ENCODE measurements at regions not wholly inside any gene's neighbourhood (a gene's known extent, or its start where the extent isn't known, plus 50 kb on each side); places are given as distances from the start of the nearest gene placed in this dataset.

DNA sequence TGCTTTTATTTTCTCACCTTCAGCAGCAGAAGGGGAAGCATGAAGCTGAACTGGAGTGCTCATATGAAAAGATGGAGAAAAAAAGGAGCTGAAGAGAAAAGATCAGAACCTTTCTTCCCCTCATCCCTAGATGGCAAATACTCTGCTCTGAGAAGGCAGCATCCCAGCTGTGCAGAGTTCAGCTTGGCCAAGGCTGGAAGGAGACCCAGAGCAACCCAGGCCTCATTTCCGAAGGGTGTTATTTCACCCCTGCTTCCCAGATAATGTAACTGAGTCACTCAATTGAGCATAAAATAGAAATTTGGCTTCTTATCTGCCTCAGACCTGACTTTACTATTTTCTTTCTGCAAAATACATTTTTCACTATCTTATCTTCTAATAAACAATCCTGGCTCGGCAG, 489.9 kb upstream of the BRINP1 start:
- CTCF ChIA-PET = interaction anchor here (1.4 kb wide), 1 partner anchor 9 kb away, joined by 3 read pairs; no protein-coding TSS in a partner anchor

DNA sequence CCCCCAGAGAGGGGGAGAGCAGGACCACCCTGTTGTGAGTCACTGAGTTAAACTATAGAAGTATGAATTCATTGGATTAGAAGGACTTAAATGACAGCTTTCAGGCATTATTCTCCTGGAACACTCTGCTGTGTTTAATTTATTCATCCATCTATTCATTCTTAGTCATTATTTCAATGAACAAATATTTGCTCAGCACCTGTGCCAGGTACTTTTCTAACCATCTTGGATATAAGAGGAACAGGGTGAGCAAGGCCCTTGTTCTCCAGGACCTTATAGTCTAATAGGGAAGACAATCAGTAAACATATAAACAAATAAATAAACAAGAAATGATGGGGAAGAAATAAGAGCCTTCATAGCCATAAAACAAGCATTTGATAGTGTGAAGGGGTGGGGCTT, 483.9 kb upstream of the BRINP1 start:
- ChIA-PET POLR2A (no interaction called here), CTCF (no interaction called here)
- DNase-seq (ENCODE audit: extremely low spot score) = no peak
- TF ChIP-seq, protein P1, sequence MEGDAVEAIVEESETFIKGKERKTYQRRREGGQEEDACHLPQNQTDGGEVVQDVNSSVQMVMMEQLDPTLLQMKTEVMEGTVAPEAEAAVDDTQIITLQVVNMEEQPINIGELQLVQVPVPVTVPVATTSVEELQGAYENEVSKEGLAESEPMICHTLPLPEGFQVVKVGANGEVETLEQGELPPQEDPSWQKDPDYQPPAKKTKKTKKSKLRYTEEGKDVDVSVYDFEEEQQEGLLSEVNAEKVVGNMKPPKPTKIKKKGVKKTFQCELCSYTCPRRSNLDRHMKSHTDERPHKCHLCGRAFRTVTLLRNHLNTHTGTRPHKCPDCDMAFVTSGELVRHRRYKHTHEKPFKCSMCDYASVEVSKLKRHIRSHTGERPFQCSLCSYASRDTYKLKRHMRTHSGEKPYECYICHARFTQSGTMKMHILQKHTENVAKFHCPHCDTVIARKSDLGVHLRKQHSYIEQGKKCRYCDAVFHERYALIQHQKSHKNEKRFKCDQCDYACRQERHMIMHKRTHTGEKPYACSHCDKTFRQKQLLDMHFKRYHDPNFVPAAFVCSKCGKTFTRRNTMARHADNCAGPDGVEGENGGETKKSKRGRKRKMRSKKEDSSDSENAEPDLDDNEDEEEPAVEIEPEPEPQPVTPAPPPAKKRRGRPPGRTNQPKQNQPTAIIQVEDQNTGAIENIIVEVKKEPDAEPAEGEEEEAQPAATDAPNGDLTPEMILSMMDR (IDR thresholded peaks at IDR 0.05; ENCODE audit: control extremely low read depth, extremely low read depth, low read depth, missing control alignments) = no peak

More for the DNA sequence above, 489.9 kb upstream of the BRINP1 start:
- DNase-seq (ENCODE audit: extremely low spot score) = no peak
- POLR2A ChIA-PET = no interaction called here
- TF ChIP-seq, protein P1 (IDR thresholded peaks at IDR 0.05; ENCODE audit: control extremely low read depth, extremely low read depth, low read depth, missing control alignments) = no peak

DNA sequence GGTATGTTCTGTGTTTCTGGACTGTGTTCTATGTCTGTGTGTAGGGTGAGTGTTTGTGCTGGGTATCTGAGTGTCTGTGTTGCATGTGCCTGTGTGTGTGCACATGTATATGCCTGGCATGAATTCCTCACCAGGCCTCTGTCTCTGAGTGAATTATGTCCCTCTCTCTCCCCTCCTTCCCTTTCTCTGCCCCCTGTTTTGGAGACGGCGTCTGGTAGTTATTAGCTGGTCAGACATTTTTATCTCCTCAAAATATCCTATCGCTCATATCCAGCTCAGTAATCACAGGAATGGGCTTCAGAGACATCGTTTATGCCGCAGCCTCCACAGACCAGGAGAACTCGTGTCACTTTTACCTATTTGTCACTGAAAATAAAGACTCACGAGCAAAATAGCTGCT, 483.2 kb upstream of the BRINP1 start:
- no peak for DNase-seq (ENCODE audit: extremely low spot score)
- TF ChIP-seq, protein P1 (IDR thresholded peaks at IDR 0.05; ENCODE audit: control extremely low read depth, extremely low read depth, low read depth, missing control alignments) = no peak
- CTCF ChIA-PET = no interaction called here
- POLR2A ChIA-PET = no interaction called here

DNA sequence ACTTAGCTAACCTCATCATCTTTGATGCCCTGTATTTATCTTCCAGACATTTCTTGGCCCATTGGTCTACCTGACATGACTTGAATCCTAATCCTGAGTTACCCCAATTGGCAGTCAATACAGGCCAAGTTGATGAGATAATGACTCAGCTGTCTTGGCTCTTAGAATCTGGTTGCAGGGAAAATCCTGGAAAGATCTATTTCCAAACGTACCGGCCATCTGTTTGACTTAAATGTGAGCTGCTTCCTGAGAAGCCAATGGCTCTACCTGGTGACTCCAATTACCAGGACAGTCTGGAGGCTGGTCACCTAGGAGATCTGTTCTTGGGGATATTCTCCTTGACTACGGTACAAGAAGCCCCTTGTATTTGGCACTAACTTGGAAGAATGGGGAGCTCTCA, 475.2 kb upstream of the BRINP1 start:
- TF ChIP-seq, protein P1 (IDR thresholded peaks at IDR 0.05; ENCODE audit: control extremely low read depth, extremely low read depth, low read depth, missing control alignments) = no peak
- DNase-seq (ENCODE audit: extremely low spot score) = no peak
- ChIA-PET POLR2A (no interaction called here), CTCF (interaction anchor here (1.5 kb wide), 1 partner anchor 37 kb away, joined by 3 read pairs; no protein-coding TSS in a partner anchor)

DNA sequence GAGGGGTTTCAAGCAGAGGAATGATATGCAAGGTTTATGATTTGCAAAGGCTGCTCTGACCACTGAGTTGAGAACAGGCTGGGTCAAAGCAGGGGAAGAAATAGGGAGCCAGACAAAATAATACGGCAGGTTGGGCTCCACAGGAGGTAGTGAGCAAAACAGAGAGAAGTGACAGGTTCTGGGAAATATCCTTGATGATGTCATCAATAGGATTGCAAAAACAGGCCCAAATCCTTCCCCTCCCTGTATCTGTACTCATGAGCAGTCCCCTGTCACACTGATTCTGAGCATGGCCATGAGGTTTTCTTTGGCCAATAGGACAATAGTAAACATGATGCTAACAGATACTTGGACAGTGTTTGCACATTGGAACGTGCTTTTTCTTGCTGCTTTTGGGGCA, 471.8 kb upstream of the BRINP1 start:
- POLR2A ChIA-PET = no interaction called here
- DNase-seq (ENCODE audit: extremely low spot score) = no peak
- CTCF ChIA-PET = no interaction called here
- TF ChIP-seq, protein P1 (IDR thresholded peaks at IDR 0.05; ENCODE audit: control extremely low read depth, extremely low read depth, low read depth, missing control alignments) = no peak

DNA sequence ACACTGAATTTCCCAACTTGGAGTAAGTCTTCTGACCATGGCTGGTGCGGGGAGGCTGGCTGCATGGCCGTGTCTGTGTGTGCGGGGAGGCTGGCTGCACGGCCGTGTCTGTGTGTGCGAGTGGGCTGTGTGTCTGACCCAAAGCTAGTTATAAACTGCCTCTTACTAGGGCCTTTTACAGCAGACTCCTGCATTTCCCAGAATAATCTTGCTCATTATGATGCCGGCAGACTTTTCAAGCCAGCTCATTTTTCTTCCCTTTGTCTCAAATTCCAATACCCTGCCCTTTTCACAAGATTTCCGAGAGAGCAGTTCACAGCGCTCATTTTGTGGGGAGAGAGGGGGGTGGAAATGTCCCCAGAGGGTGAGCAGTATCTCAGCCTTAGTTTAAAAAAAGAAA, 470.7 kb upstream of the BRINP1 start:
- POLR2A ChIA-PET = no interaction called here
- CTCF ChIA-PET = interaction anchor here (2.0 kb wide), 1 partner anchor 11 kb away, joined by 4 read pairs; no protein-coding TSS in a partner anchor
- TF ChIP-seq, protein P1 (IDR thresholded peaks at IDR 0.05; ENCODE audit: control extremely low read depth, extremely low read depth, low read depth, missing control alignments) = no peak
- no peak for DNase-seq (ENCODE audit: extremely low spot score)

DNA sequence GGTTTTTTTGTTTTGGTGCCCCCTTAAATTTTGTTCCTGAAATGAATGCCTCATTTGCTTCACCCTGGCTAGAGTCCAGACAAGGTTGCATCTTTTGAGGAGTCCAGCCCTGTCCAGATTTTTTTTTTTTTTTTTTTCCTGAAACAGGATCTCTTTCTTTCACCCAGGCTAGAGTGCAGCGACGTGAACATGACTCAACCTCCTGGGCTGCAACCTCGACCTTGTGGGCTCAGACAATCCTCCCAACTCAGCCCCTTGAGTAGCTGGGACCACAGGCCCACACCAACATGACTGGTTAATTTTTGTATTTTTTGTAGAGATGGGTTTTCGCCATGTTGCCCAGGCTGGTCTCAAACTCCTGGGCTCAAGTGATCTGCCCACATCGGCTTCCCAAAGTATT, 469.0 kb upstream of the BRINP1 start:
- no peak for DNase-seq (ENCODE audit: extremely low spot score)
- CTCF ChIA-PET = no interaction called here
- TF ChIP-seq, protein P1 (IDR thresholded peaks at IDR 0.05; ENCODE audit: control extremely low read depth, extremely low read depth, low read depth, missing control alignments) = no peak
- POLR2A ChIA-PET = no interaction called here
